ENCODE measurements at regions not wholly inside any gene's neighbourhood (a gene's known extent, or its start where the extent isn't known, plus 50 kb on each side); places are given as distances from the start of the nearest gene placed in this dataset.

DNA sequence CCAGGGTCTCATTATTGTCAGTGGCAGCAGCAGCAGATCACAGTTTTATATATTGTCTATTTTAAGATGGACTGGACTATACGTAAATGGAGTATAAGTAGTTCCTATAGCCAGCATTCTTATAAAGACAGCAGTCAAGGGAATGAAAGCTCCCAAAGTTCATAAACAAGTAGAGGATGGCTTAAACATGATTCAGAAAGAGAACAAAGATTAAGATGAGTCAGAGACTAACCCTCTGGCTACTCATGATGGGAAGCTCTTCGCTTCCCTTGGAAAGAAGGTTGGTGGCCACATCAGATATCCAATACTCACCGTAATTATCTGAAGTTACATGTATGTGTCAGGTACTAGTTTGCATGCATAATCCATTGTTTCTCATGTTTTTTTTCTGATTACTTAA is 277.0 kb downstream of the INHBA start:
- Histone ChIP-seq H3K36me3 (no peaks in the 10 kb centered on the region), H3K4me3 (no peak overlapping the region), H3K4me1 (no peaks in the 10 kb centered on the region), H3K9me3 (no peaks in the 10 kb centered on the region), H3K27me3 (no peaks in the 10 kb centered on the region), H3K27ac (no peak overlapping the region)
- DNase-seq, result no peak
- intact Hi-C loops (cut with DNase I), result no loop called here
- no peak for TF ChIP-seq POLR2A (IDR thresholded peaks at IDR 0.05)
- TF ChIP-seq CTCF (IDR thresholded peaks at IDR 0.05), result no peak
- 44 to 46% methylated on average over 3 of the region's 3 CpGs for WGBS, 2 donors

- 70 to 100% methylated on average over 2 to 3 of the region's 3 CpGs for WGBS, 2 donors
These were observed 281.8 kb downstream of the INHBA start for GRCh38 chr7:41421056-41421455.

DNA sequence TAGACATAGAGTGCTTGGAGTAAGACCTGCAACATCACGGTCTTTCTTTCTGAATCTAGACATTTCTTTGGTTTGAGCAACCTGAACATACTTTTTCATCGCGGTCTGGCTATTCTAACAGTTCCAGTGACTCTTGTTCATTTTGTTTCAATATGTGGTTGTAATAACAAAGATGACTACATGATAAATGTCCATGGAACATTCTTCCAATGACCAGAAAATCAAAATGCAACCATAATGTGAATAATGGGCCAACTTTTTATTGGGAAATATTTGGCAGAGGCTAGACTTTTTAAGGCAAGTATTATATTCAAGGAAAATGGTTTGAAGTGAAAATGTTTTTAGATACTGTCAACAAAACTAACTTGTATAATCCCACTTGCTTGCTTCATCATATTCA is 282.5 kb downstream of the INHBA start:
- 91 to 92% methylated on average over 3 of the region's 3 CpGs for WGBS, 2 donors
- Histone ChIP-seq H3K9me3 (no peaks in the 10 kb centered on the region), H3K4me1 (no peaks in the 10 kb centered on the region), H3K27me3 (no peaks in the 10 kb centered on the region), H3K4me3 (no peak overlapping the region), H3K27ac (no peak overlapping the region), H3K36me3 (no peaks in the 10 kb centered on the region)
- no peak for TF ChIP-seq CTCF (IDR thresholded peaks at IDR 0.05)
- TF ChIP-seq POLR2A (IDR thresholded peaks at IDR 0.05), result no peak
- intact Hi-C loops (cut with DNase I), result no loop called here
- no peak for DNase-seq

More at GRCh38 chr7:41421056-41421455, 281.8 kb downstream of the INHBA start:
- Histone ChIP-seq H3K27ac (no peak overlapping the region), H3K27me3 (no peaks in the 10 kb centered on the region), H3K36me3 (no peaks in the 10 kb centered on the region), H3K9me3 (no peaks in the 10 kb centered on the region), H3K4me1 (no peaks in the 10 kb centered on the region), H3K4me3 (no peak overlapping the region)
- no peak for DNase-seq
- intact Hi-C loops (cut with DNase I), result no loop called here
- TF ChIP-seq POLR2A (IDR thresholded peaks at IDR 0.05) (no peak), CTCF (IDR thresholded peaks at IDR 0.05) (no peak)

DNA sequence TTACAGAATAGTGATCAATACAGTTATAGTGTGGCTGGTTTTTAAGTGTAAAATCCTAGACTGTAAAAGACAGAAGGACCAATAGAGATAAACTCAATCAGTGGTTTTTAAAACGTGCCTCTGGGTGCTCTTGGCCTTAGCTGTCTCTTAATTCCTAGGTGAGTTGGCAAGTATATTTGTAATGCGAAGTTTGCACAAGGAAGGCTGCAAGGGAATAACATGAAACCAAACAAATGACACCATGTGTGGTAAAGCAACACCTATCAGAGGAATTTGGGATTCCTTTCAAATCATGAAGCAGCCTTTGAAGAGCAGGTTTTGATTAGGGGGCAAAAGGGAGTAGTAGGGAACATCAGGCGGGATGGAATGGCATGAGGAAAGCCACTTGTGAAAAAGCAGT is 284.6 kb downstream of the INHBA start:
- no peak for DNase-seq
- H3K9me3 ChIP-seq, result no peaks in the 10 kb centered on the region
- 43 to 47% methylated on average over 3 of the region's 3 CpGs for WGBS, 2 donors

GRCh38 chr7:41416208-41416595 is 286.7 kb downstream of the INHBA start:
- Histone ChIP-seq H3K4me3 (no peak overlapping the region), H3K4me1 (no peaks in the 10 kb centered on the region), H3K27ac (no peak overlapping the region), H3K27me3 (no peaks in the 10 kb centered on the region), H3K36me3 (no peaks in the 10 kb centered on the region), H3K9me3 (no peaks in the 10 kb centered on the region)
- no peak for DNase-seq
- intact Hi-C loops (cut with DNase I), result no loop called here
- TF ChIP-seq POLR2A (IDR thresholded peaks at IDR 0.05), result no peak
- no peak for TF ChIP-seq CTCF (IDR thresholded peaks at IDR 0.05)
- 39 to 52% methylated on average over 3 of the region's 3 CpGs for WGBS, 2 donors

More for the DNA sequence above, 284.6 kb downstream of the INHBA start:
- Histone ChIP-seq H3K4me3 (no peak overlapping the region), H3K36me3 (no peaks in the 10 kb centered on the region), H3K27me3 (no peaks in the 10 kb centered on the region), H3K27ac (no peak overlapping the region), H3K4me1 (no peaks in the 10 kb centered on the region)
- intact Hi-C loops (cut with DNase I), result no loop called here
- no peak for TF ChIP-seq CTCF (IDR thresholded peaks at IDR 0.05)
- no peak for TF ChIP-seq POLR2A (IDR thresholded peaks at IDR 0.05)
